Stimulated activated CD4-positive, alpha-beta T cell treated with anti-CD3 and anti-CD28 coated beads, TNF-alpha, amount 100 ng/mL, for 24 hours (primary cell): ENCODE measurements at regions not wholly inside any gene's neighbourhood (a gene's known extent, or its start where the extent isn't known, plus 50 kb on each side); places are given as distances from the start of the nearest gene placed in this dataset.
"Not testable (repeated sequence)": the region's sequence is repeated elsewhere in the genome, so short reads cannot be mapped to it uniquely, and the experiment has no call there.

Source experiments
- DNase-seq, 3 experiments: peaks; one replicate each; pipeline ENCODE4 v3.0.0-alpha.2; 2020; ENCODE audit warnings: low read depth in 3 of 3

GRCh38 chr12:124130691-124131591 lies 157.9 kb downstream of the ZNF664 start:
- DNase-seq, result no peak

- no peak for DNase-seq
Measured at GRCh38 chr12:124131659-124132058, 158.6 kb downstream of the ZNF664 start.

- DNase-seq, result no peak
Measured at GRCh38 chr12:124132530-124132929, 159.5 kb downstream of the ZNF664 start.

- no peak for DNase-seq
Measured at GRCh38 chr12:124136796-124137195, 158.1 kb upstream of the RFLNA start.

- DNase-seq, result no peak
Measured at GRCh38 chr12:124140944-124141486, 153.9 kb upstream of the RFLNA start.

- DNase-seq, result not testable (repeated sequence)
Measured at GRCh38 chr12:124141611-124142010, 153.3 kb upstream of the RFLNA start.

- no peak for DNase-seq
Measured at GRCh38 chr12:124142395-124143035, 152.4 kb upstream of the RFLNA start.

- no peak for DNase-seq
Measured at GRCh38 chr12:124143726-124144125, 151.2 kb upstream of the RFLNA start.

- no peak for DNase-seq
Measured at GRCh38 chr12:124144531-124145194, 150.2 kb upstream of the RFLNA start.

- no peak for DNase-seq
Measured at GRCh38 chr12:124147027-124147426, 147.9 kb upstream of the RFLNA start.

GRCh38 chr12:124147575-124147974 lies 147.3 kb upstream of the RFLNA start:
- no peak for DNase-seq

- DNase-seq, result no peak
Measured at GRCh38 chr12:124148481-124149273, 146.2 kb upstream of the RFLNA start.

GRCh38 chr12:124149287-124149686 lies 145.6 kb upstream of the RFLNA start:
- no peak for DNase-seq

- DNase-seq, result no peak
Measured at GRCh38 chr12:124150168-124150567, 144.7 kb upstream of the RFLNA start.

GRCh38 chr12:124151583-124151982 lies 143.3 kb upstream of the RFLNA start:
- DNase-seq, result no peak

- no peak for DNase-seq
Measured at GRCh38 chr12:124152731-124153130, 142.2 kb upstream of the RFLNA start.

GRCh38 chr12:124153392-124153791 lies 141.5 kb upstream of the RFLNA start:
- no peak for DNase-seq

- no peak for DNase-seq
Measured at GRCh38 chr12:124157406-124157805, 137.5 kb upstream of the RFLNA start.

GRCh38 chr12:124159655-124160054 lies 135.2 kb upstream of the RFLNA start:
- DNase-seq, result no peak

GRCh38 chr12:124160097-124160756 lies 134.7 kb upstream of the RFLNA start:
- DNase-seq, result no peak

GRCh38 chr12:124161402-124161801 lies 133.5 kb upstream of the RFLNA start:
- DNase-seq, result not testable (repeated sequence)
